SJCRH30 (cell line): ENCODE measurements at regions not wholly inside any gene's neighbourhood (a gene's known extent, or its start where the extent isn't known, plus 50 kb on each side); places are given as distances from the start of the nearest gene placed in this dataset.
A peak's percentile ranks its signal among the peaks of the same experiment; 100 is the strongest.
"Not testable (repeated sequence)": the region's sequence is repeated elsewhere in the genome, so short reads cannot be mapped to it uniquely, and the experiment has no call there.

Source experiments
- DNase-seq, 2 experiments: peaks; one replicate each; pipeline ENCODE4 v3.0.0-alpha.2; 2015 to 2020
- H3K27ac ChIP-seq: fragments of 250-450 bp; sonication (Bioruptor Pico); 2 replicates; pipeline ENCODE4 v1.5.1; 2020; ENCODE audit warnings: mild to moderate bottlenecking, moderate library complexity
- H3K27me3 ChIP-seq: fragments of 250-450 bp; sonication (Bioruptor Pico); 2 replicates; pipeline ENCODE4 v1.5.1; 2020; ENCODE audit warnings: mild to moderate bottlenecking, moderate library complexity
- H3K36me3 ChIP-seq: fragments of 250-450 bp; sonication (Bioruptor Pico); 2 replicates; pipeline ENCODE4 v1.5.1; 2020; ENCODE audit warnings: mild to moderate bottlenecking, moderate library complexity
- H3K4me1 ChIP-seq: fragments of 250-450 bp; sonication (Bioruptor Pico); 2 replicates; pipeline ENCODE4 v1.5.1; 2020; ENCODE audit warnings: mild to moderate bottlenecking, moderate library complexity
- H3K4me3 ChIP-seq: fragments of 250-450 bp; sonication (Bioruptor Pico); 2 replicates; pipeline ENCODE4 v1.5.1; 2020; ENCODE audit warnings: mild to moderate bottlenecking, moderate library complexity
- H3K9me3 ChIP-seq: fragments of 250-450 bp; sonication (Bioruptor Pico); replicated peaks from 2 replicates; pipeline ENCODE4 v1.5.1; 2020; ENCODE audit warnings: mild to moderate bottlenecking, moderate library complexity

- no peaks in the 10 kb centered on the region for H3K36me3 ChIP-seq
- no peaks in the 10 kb centered on the region for H3K9me3 ChIP-seq
- no peak for DNase-seq
- H3K4me3 ChIP-seq = no peak overlapping the region
- H3K27ac ChIP-seq = no peak overlapping the region
- peaks cover 6% of the 10 kb centered on the region; the same call in 1 of the 2 replicates for H3K27me3 ChIP-seq
- no peaks in the 10 kb centered on the region for H3K4me1 ChIP-seq
Measured at GRCh38 chr14:106393742-106394141, 867.4 kb downstream of the TMEM121 start.

GRCh38 chr14:106395456-106396050 is 869.2 kb downstream of the TMEM121 start:
- DNase-seq = no peak
- peaks cover 6% of the 10 kb centered on the region; the same call in 1 of the 2 replicates for H3K27me3 ChIP-seq
- H3K36me3 ChIP-seq = no peaks in the 10 kb centered on the region
- H3K4me1 ChIP-seq = no peaks in the 10 kb centered on the region
- no peak overlapping the region for H3K4me3 ChIP-seq
- no peaks in the 10 kb centered on the region for H3K9me3 ChIP-seq
- no peak overlapping the region for H3K27ac ChIP-seq

GRCh38 chr14:106396999-106397398 is 870.6 kb downstream of the TMEM121 start:
- H3K36me3 ChIP-seq = no peaks in the 10 kb centered on the region
- no peak overlapping the region for H3K4me3 ChIP-seq
- DNase-seq = no peak
- no peak overlapping the region for H3K27ac ChIP-seq
- peaks cover 6% of the 10 kb centered on the region; the same call in 1 of the 2 replicates for H3K27me3 ChIP-seq
- no peaks in the 10 kb centered on the region for H3K9me3 ChIP-seq
- H3K4me1 ChIP-seq = no peaks in the 10 kb centered on the region

- not testable (repeated sequence) for H3K27me3 ChIP-seq, H3K4me1 ChIP-seq, DNase-seq, H3K27ac ChIP-seq, H3K4me3 ChIP-seq, H3K36me3 ChIP-seq, H3K9me3 ChIP-seq
Measured at GRCh38 chr14:106398931-106399331, 872.5 kb downstream of the TMEM121 start.

- H3K36me3 ChIP-seq, DNase-seq, H3K4me3 ChIP-seq: not testable (repeated sequence)
Measured at GRCh38 chr14:106401316-106401715, 874.9 kb downstream of the TMEM121 start.

GRCh38 chr14:106410229-106410628 is 883.8 kb downstream of the TMEM121 start:
- H3K27me3 ChIP-seq, H3K36me3 ChIP-seq, H3K27ac ChIP-seq, H3K9me3 ChIP-seq, H3K4me1 ChIP-seq, H3K4me3 ChIP-seq: not testable (repeated sequence)
- peak in 1 of 2 experiments; percentile 7 for DNase-seq

More at GRCh38 chr14:106401316-106401715, 874.9 kb downstream of the TMEM121 start:
- not testable (repeated sequence) for H3K4me1 ChIP-seq, H3K9me3 ChIP-seq, H3K27me3 ChIP-seq, H3K27ac ChIP-seq

- Histone ChIP-seq H3K4me1 (no peaks in the 10 kb centered on the region), H3K27ac (no peak overlapping the region), H3K4me3 (no peak overlapping the region), H3K36me3 (no peaks in the 10 kb centered on the region), H3K9me3 (no peaks in the 10 kb centered on the region), H3K27me3 (no peaks in the 10 kb centered on the region)
- no peak for DNase-seq
Measured at GRCh38 chr14:106414464-106414863, 888.1 kb downstream of the TMEM121 start.

GRCh38 chr14:106417224-106418049 is 891.1 kb downstream of the TMEM121 start:
- no peak overlapping the region for H3K4me3 ChIP-seq
- no peaks in the 10 kb centered on the region for H3K9me3 ChIP-seq
- H3K27ac ChIP-seq = no peak overlapping the region
- no peaks in the 10 kb centered on the region for H3K4me1 ChIP-seq
- no peaks in the 10 kb centered on the region for H3K36me3 ChIP-seq
- DNase-seq = peak; percentile 68 to 74
- no peaks in the 10 kb centered on the region for H3K27me3 ChIP-seq

GRCh38 chr14:106419376-106419965 is 893.1 kb downstream of the TMEM121 start:
- no peaks in the 10 kb centered on the region for H3K4me1 ChIP-seq
- no peaks in the 10 kb centered on the region for H3K9me3 ChIP-seq
- DNase-seq = no peak
- H3K27ac ChIP-seq = no peak overlapping the region
- no peak overlapping the region for H3K4me3 ChIP-seq
- no peaks in the 10 kb centered on the region for H3K27me3 ChIP-seq
- H3K36me3 ChIP-seq = no peaks in the 10 kb centered on the region

GRCh38 chr14:106421431-106422033 is 895.1 kb downstream of the TMEM121 start:
- H3K9me3 ChIP-seq, H3K27ac ChIP-seq, H3K36me3 ChIP-seq, H3K27me3 ChIP-seq, H3K4me3 ChIP-seq, H3K4me1 ChIP-seq: not testable (repeated sequence)
- peak; percentile 41 to 51 for DNase-seq

GRCh38 chr14:106422066-106422465 is 895.7 kb downstream of the TMEM121 start:
- H3K4me1 ChIP-seq = no peaks in the 10 kb centered on the region

GRCh38 chr14:106425150-106425549 is 898.8 kb downstream of the TMEM121 start:
- H3K9me3 ChIP-seq, H3K27ac ChIP-seq: not testable (repeated sequence)

More at GRCh38 chr14:106422066-106422465, 895.7 kb downstream of the TMEM121 start:
- Histone ChIP-seq H3K27ac (no peak overlapping the region), H3K4me3 (no peak overlapping the region), H3K9me3 (no peaks in the 10 kb centered on the region), H3K27me3 (no peaks in the 10 kb centered on the region), H3K36me3 (no peaks in the 10 kb centered on the region)
- DNase-seq = no peak

GRCh38 chr14:106436310-106436905 is 910.0 kb downstream of the TMEM121 start:
- Histone ChIP-seq H3K4me1 (no peaks in the 10 kb centered on the region), H3K27me3 (no peaks in the 10 kb centered on the region), H3K36me3 (no peaks in the 10 kb centered on the region), H3K9me3 (no peaks in the 10 kb centered on the region), H3K27ac (no peak overlapping the region), H3K4me3 (no peak overlapping the region)
- peak; percentile 48 to 78 for DNase-seq

More at GRCh38 chr14:106425150-106425549, 898.8 kb downstream of the TMEM121 start:
- H3K36me3 ChIP-seq, H3K4me3 ChIP-seq, DNase-seq, H3K27me3 ChIP-seq, H3K4me1 ChIP-seq: not testable (repeated sequence)

- Histone ChIP-seq H3K9me3 (no peaks in the 10 kb centered on the region), H3K36me3 (no peaks in the 10 kb centered on the region), H3K4me3 (no peak overlapping the region), H3K27ac (no peak overlapping the region), H3K27me3 (no peaks in the 10 kb centered on the region), H3K4me1 (no peaks in the 10 kb centered on the region)
- DNase-seq = peak in 1 of 2 experiments; percentile 5
Measured at GRCh38 chr14:106442857-106443256, 916.5 kb downstream of the TMEM121 start.

- Histone ChIP-seq H3K27me3 (no peaks in the 10 kb centered on the region), H3K4me1 (no peaks in the 10 kb centered on the region), H3K9me3 (no peaks in the 10 kb centered on the region), H3K27ac (no peak overlapping the region), H3K4me3 (no peak overlapping the region), H3K36me3 (no peaks in the 10 kb centered on the region)
- no peak for DNase-seq
Measured at GRCh38 chr14:106455026-106455425, 928.6 kb downstream of the TMEM121 start.
